SK-N-SH (cell line): ENCODE measurements at regions not wholly inside any gene's neighbourhood (a gene's known extent, or its start where the extent isn't known, plus 50 kb on each side); places are given as distances from the start of the nearest gene placed in this dataset.

ENCODE experiments used
- CTCF ChIA-PET: fragments of 300-600, 350-600 bp; formaldehyde crosslinking; extraction: SDS; loops from one replicate; lab custom pipeline; 2021; lab: Yijun Ruan, JAX
- POLR2A ChIA-PET: fragments of 350-600 bp; sonication (Branson Sonifier 250); formaldehyde crosslinking; extraction: SDS; loops from one replicate; lab custom pipeline; 2020; ENCODE audit warnings: antibody characterized with exemption, inconsistent platforms; lab: Yijun Ruan, JAX
- DNase-seq: peaks from one replicate; pipeline ENCODE4 v3.0.0; 2012
- H2AFZ ChIP-seq: fragments of 200-600 bp; sonication (generic); 2 replicates; pipeline ENCODE4 v1.8.1; 2016; ENCODE audit warnings: antibody characterized with exemption, mild to moderate bottlenecking, low read depth
- H3F3A ChIP-seq: fragments of 200-600 bp; sonication (generic); replicated peaks from 2 replicates; pipeline ENCODE3; 2016; ENCODE audit warnings: antibody characterized with exemption, mild to moderate bottlenecking; ENCODE audit not compliant: insufficient read depth
- H3K27ac ChIP-seq, 2 experiments: fragments of 200-500 bp in 1 of 2; fragments of 200-600 bp in 1 of 2; sonication (Bioruptor generic) in 1 of 2; sonication (generic), shearing (Covaris generic) in 1 of 2; 2 replicates each; pipeline versions ENCODE4 v1.5.1 to v1.6.1; 2014 to 2016; ENCODE audit warnings: low read depth in 2 of 2, inconsistent platforms in 1 of 2, low read length in 1 of 2, mild to moderate bottlenecking in 1 of 2, mixed read lengths in 1 of 2
- H3K27me3 ChIP-seq: fragments of 200-600 bp; sonication (generic), shearing (Covaris generic); 2 replicates; pipeline ENCODE4 v1.6.1; 2016; ENCODE audit warnings: mixed run types; ENCODE audit not compliant: insufficient read depth
- H3K36me3 ChIP-seq, 2 experiments: fragments of 200-500 bp in 1 of 2; fragments of 200-600 bp in 1 of 2; sonication (Bioruptor generic) in 1 of 2; sonication (generic) in 1 of 2; replicated peaks in 1 of 2; 2 replicates each; pipeline versions ENCODE3 to v1.5.1; 2014 to 2016; ENCODE audit warnings: low read length in 1 of 2, mild to moderate bottlenecking in 1 of 2; ENCODE audit not compliant: insufficient read depth in 2 of 2, control insufficient read depth in 1 of 2
- H3K4me1 ChIP-seq, 2 experiments: fragments of 200-500 bp in 1 of 2; fragments of 200-600 bp in 1 of 2; sonication (Bioruptor generic) in 1 of 2; sonication (generic), shearing (Covaris generic) in 1 of 2; 2 replicates each; pipeline versions ENCODE4 v1.5.1 to v1.6.1; 2014 to 2016; ENCODE audit warnings: low read depth in 1 of 2, low read length in 1 of 2, mixed run types in 1 of 2; ENCODE audit not compliant: insufficient read depth in 2 of 2, control insufficient read depth in 1 of 2
- H3K4me2 ChIP-seq: fragments of 200-600 bp; sonication (generic), shearing (Covaris generic); 2 replicates; pipeline ENCODE4 v1.6.1; 2017; ENCODE audit warnings: mixed run types
- H3K4me3 ChIP-seq, 2 experiments: fragments of 200-500 bp in 1 of 2; fragments of 200-600 bp in 1 of 2; sonication (Bioruptor generic) in 1 of 2; sonication (generic), shearing (Covaris generic) in 1 of 2; 2 replicates each; pipeline versions ENCODE4 v1.5.1 to v1.8.1; 2014 to 2016; ENCODE audit warnings: low read depth in 2 of 2, inconsistent platforms in 1 of 2, low read length in 1 of 2, mild to moderate bottlenecking in 1 of 2, mixed read lengths in 1 of 2, moderate library complexity in 1 of 2
- H3K79me2 ChIP-seq: fragments of 200-600 bp; sonication (generic); 2 replicates; pipeline ENCODE4 v1.8.1; 2017; ENCODE audit warnings: mild to moderate bottlenecking; ENCODE audit not compliant: insufficient read depth
- H3K9ac ChIP-seq: fragments of 200-600 bp; sonication (generic); 2 replicates; pipeline ENCODE4 v1.6.1; 2017; ENCODE audit warnings: mixed run types
- H3K9me2 ChIP-seq: fragments of 200-600 bp; sonication (generic); 2 replicates; pipeline ENCODE4 v1.6.1; 2017; ENCODE audit warnings: mixed run types
- H3K9me3 ChIP-seq: fragments of 200-600 bp; sonication (generic); 2 replicates; pipeline ENCODE4 v1.6.1; 2017; ENCODE audit warnings: mixed run types, mild to moderate bottlenecking, moderate library complexity
- H4K20me1 ChIP-seq: fragments of 200-600 bp; sonication (generic); 2 replicates; pipeline ENCODE4 v1.6.1; 2017; ENCODE audit warnings: mild to moderate bottlenecking, mixed run types; ENCODE audit not compliant: insufficient read depth
- CHD2 ChIP-seq: fragments of 150-350 bp; IDR thresholded peaks from 2 replicates; pipeline ENCODE4 v1.6.1; 2018; ENCODE audit warnings: low read length; ENCODE audit not compliant: partially characterized antibody
- CTCF ChIP-seq: fragments of 200-600 bp; sonication (generic); IDR thresholded peaks from 2 replicates; pipeline ENCODE4 v1.6.1; 2017; ENCODE audit warnings: antibody characterized with exemption, mild to moderate bottlenecking, moderate library complexity
- ELF1 ChIP-seq: IDR thresholded peaks from 2 replicates; pipeline ENCODE4 v1.4.0; 2012
- EP300 ChIP-seq, 2 experiments: IDR thresholded peaks; 2 replicates each; pipeline versions ENCODE4 v1.4.0 to v1.6.1; 2012; ENCODE audit warnings: borderline replicate concordance in 1 of 2, low read depth in 1 of 2, low read length in 1 of 2
- EZH2phosphoT487 ChIP-seq: fragments of 200-600 bp; sonication (generic); IDR thresholded peaks from 2 replicates; pipeline ENCODE4 v1.6.1; 2017; ENCODE audit warnings: low read depth, mixed run types, mild to moderate bottlenecking, antibody characterized with exemption, moderate library complexity, borderline replicate concordance
- FOSL2 ChIP-seq: IDR thresholded peaks from 2 replicates; pipeline ENCODE4 v1.4.0; 2012; ENCODE audit warnings: low read depth, mild to moderate bottlenecking, moderate library complexity, borderline replicate concordance
- FOXJ3 ChIP-seq: sonication (generic); formaldehyde crosslinking; IDR thresholded peaks from 2 replicates; pipeline ENCODE4 v1.5.1; 2020; ENCODE audit warnings: mild to moderate bottlenecking, missing genetic modification reagents
- FOXM1 ChIP-seq: IDR thresholded peaks from 2 replicates; pipeline ENCODE4 v1.4.0; 2012; ENCODE audit warnings: low read depth, mild to moderate bottlenecking
- GABPA ChIP-seq: IDR thresholded peaks from 2 replicates; pipeline ENCODE4 v1.4.0; 2012; ENCODE audit warnings: low read depth, mild to moderate bottlenecking
- GATA2 ChIP-seq: sonication (generic); formaldehyde crosslinking; IDR thresholded peaks from 2 replicates; pipeline ENCODE4 v1.5.0; 2020; ENCODE audit warnings: mild to moderate bottlenecking, missing genetic modification reagents
- JUND ChIP-seq: IDR thresholded peaks from 2 replicates; pipeline ENCODE4 v1.4.0; 2012
- MAX ChIP-seq: IDR thresholded peaks from 2 replicates; pipeline ENCODE4 v1.4.0; 2012; ENCODE audit warnings: low read depth
- MEF2A ChIP-seq: IDR thresholded peaks from 2 replicates; pipeline ENCODE4 v1.4.0; 2012; ENCODE audit warnings: low read depth, borderline replicate concordance
- MXI1 ChIP-seq: IDR thresholded peaks from 2 replicates; pipeline ENCODE4 v1.6.1; 2012; ENCODE audit warnings: mild to moderate bottlenecking, low read depth, low read length, improper control_type of control experiment
- NFIC ChIP-seq: IDR thresholded peaks from 2 replicates; pipeline ENCODE4 v1.4.0; 2012; ENCODE audit warnings: borderline replicate concordance
- NRF1 ChIP-seq: IDR thresholded peaks from 2 replicates; pipeline ENCODE4 v1.6.1; 2012; ENCODE audit warnings: low read depth, mild to moderate bottlenecking, low read length
- POLR2AphosphoS5 ChIP-seq: IDR thresholded peaks from 2 replicates; pipeline ENCODE4 v1.6.1; 2012; ENCODE audit warnings: low read depth, low read length
- RAD21 ChIP-seq: IDR thresholded peaks from 2 replicates; pipeline ENCODE4 v1.6.1; 2012; ENCODE audit warnings: mild to moderate bottlenecking, low read length
- RCOR1 ChIP-seq: fragments of 150-350 bp; IDR thresholded peaks from 2 replicates; pipeline ENCODE4 v1.6.1; 2017; ENCODE audit warnings: antibody characterized with exemption, low read length
- RFX5 ChIP-seq: IDR thresholded peaks from 2 replicates; pipeline ENCODE4 v1.6.1; 2012; ENCODE audit warnings: mild to moderate bottlenecking, improper control_type of control experiment, low read length
- RXRA ChIP-seq: IDR thresholded peaks from 2 replicates; pipeline ENCODE4 v1.4.0; 2012; ENCODE audit warnings: low read depth, mild to moderate bottlenecking, borderline replicate concordance
- SIN3A ChIP-seq: IDR thresholded peaks from 2 replicates; pipeline ENCODE4 v1.6.1; 2012; ENCODE audit warnings: low read depth, mild to moderate bottlenecking, low read length, moderate library complexity, borderline replicate concordance
- TEAD4 ChIP-seq: IDR thresholded peaks from 2 replicates; pipeline ENCODE4 v1.4.0; 2012; ENCODE audit warnings: mild to moderate bottlenecking, borderline replicate concordance; ENCODE audit not compliant: insufficient read depth
- WGBS: methylation state at CpG from one replicate; pipeline ENCODE4 v1.1.6; 2017; ENCODE audit warnings: low lambda C conversion rate; 5-methylcytosine and 5-hydroxymethylcytosine counted together
- TF ChIP-seq, protein P1 (sequence below): fragments of 150-350 bp; IDR thresholded peaks from 2 replicates; pipeline ENCODE4 v1.6.1; 2017; ENCODE audit warnings: antibody characterized with exemption, low read length, low read depth, borderline replicate concordance
- TF ChIP-seq, protein P2 (sequence below): IDR thresholded peaks from 2 replicates; pipeline ENCODE4 v1.4.0; 2012; ENCODE audit warnings: low read depth, borderline replicate concordance

DNA sequence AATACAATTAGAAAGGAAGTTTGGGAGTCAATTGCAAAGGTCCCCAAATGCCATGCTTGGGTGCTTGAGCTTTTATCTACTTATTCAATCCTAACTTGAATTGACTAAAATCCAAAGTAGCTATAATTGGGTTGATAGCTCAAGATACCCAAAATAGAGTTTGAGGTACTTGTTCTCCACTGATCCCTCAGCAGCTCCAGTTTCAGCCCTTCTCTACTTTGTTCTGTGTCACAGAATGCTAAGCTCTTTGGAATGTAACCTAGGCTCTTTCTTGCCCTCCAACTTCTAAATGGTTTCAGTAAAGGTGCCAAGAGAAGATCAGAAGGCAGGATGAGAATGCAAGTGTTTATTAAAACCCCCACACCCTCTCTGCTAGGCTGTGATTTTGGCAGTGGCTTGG, 251.4 kb upstream of the CLEC14A start:
- Histone ChIP-seq H3K9me2 (no peaks in the 10 kb centered on the region), H3K4me2 (no peak overlapping the region), H3K9ac (no peak overlapping the region), H3K27me3 (no peaks in the 10 kb centered on the region), H3F3A (no peaks in the 10 kb centered on the region), H3K4me3 (no peak overlapping the region), H3K9me3 (no peaks in the 10 kb centered on the region), H3K4me1 (no peaks in the 10 kb centered on the region; a peak in 1 of 4 replicates), H3K36me3 (no peaks in the 10 kb centered on the region)
- POLR2A ChIA-PET: no interaction called here
- no peak for DNase-seq
- TF ChIP-seq SIN3A: no peak
- no peak for TF ChIP-seq TEAD4
- TF ChIP-seq, protein P1, sequence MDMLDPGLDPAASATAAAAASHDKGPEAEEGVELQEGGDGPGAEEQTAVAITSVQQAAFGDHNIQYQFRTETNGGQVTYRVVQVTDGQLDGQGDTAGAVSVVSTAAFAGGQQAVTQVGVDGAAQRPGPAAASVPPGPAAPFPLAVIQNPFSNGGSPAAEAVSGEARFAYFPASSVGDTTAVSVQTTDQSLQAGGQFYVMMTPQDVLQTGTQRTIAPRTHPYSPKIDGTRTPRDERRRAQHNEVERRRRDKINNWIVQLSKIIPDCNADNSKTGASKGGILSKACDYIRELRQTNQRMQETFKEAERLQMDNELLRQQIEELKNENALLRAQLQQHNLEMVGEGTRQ: no peak
- TF ChIP-seq RCOR1: no peak
- no peak for TF ChIP-seq NFIC
- no peak for TF ChIP-seq ELF1
- TF ChIP-seq RXRA: no peak
- no peak for TF ChIP-seq FOSL2
- no peak for TF ChIP-seq EP300 (IDR thresholded peaks at IDR 0.05; ENCODE audit: borderline replicate concordance in 1 of 2, low read depth in 1 of 2, low read length in 1 of 2)
- no peak for TF ChIP-seq NRF1
- TF ChIP-seq, protein P2, sequence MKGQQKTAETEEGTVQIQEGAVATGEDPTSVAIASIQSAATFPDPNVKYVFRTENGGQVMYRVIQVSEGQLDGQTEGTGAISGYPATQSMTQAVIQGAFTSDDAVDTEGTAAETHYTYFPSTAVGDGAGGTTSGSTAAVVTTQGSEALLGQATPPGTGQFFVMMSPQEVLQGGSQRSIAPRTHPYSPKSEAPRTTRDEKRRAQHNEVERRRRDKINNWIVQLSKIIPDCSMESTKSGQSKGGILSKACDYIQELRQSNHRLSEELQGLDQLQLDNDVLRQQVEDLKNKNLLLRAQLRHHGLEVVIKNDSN: no peak
- TF ChIP-seq CTCF: no peak
- no peak for TF ChIP-seq JUND
- no peak for TF ChIP-seq FOXM1
- no peak for TF ChIP-seq GABPA
- no peak for TF ChIP-seq GATA2
- no peak for TF ChIP-seq FOXJ3 (CRISPR knock-in tag)
- no peak for TF ChIP-seq MXI1
- TF ChIP-seq, all 33 proteins: peak for 0
- no peak overlapping the region for H3K27ac ChIP-seq
- CTCF ChIA-PET: no interaction called here
- H2AFZ ChIP-seq: no peak overlapping the region
- H4K20me1 ChIP-seq: no peaks in the 10 kb centered on the region
- H3K79me2 ChIP-seq: no peaks in the 10 kb centered on the region

DNA sequence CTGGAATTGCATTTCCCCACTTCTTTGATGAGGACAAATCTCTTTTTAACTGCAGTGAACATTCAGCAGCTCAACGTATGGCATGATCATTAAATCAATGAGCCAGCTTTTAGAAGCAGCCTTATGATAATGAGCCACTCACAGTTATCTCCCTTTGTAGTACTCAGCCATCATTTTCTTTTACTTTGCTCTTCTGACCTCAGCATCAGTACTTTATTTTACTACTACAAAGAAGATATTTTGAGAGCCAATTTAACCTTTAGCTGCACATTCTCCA, 250.0 kb upstream of the CLEC14A start:
- ChIA-PET CTCF (no interaction called here), POLR2A (no interaction called here)
- no peaks in the 10 kb centered on the region for H3K27me3 ChIP-seq
- H3F3A ChIP-seq: no peaks in the 10 kb centered on the region
- H3K4me3 ChIP-seq: no peak overlapping the region
- H3K9me2 ChIP-seq: no peaks in the 10 kb centered on the region
- no peak overlapping the region for H3K9ac ChIP-seq
- no peaks in the 10 kb centered on the region for H3K9me3 ChIP-seq
- H3K4me1 ChIP-seq: no peaks in the 10 kb centered on the region; a peak in 1 of 4 replicates
- WGBS: 0% methylated on average over 1 of the region's 1 CpG
- DNase-seq: no peak
- H3K79me2 ChIP-seq: no peaks in the 10 kb centered on the region
- no peak overlapping the region for H3K27ac ChIP-seq
- no peak overlapping the region for H2AFZ ChIP-seq
- H4K20me1 ChIP-seq: no peaks in the 10 kb centered on the region
- H3K36me3 ChIP-seq: no peaks in the 10 kb centered on the region
- H3K4me2 ChIP-seq: no peak overlapping the region
- no peak for TF ChIP-seq NRF1
- TF ChIP-seq CHD2: no peak
- TF ChIP-seq MXI1: no peak
- no peak for TF ChIP-seq FOXJ3 (CRISPR knock-in tag)
- TF ChIP-seq ELF1: no peak
- TF ChIP-seq RAD21: no peak
- no peak for TF ChIP-seq SIN3A
- no peak for TF ChIP-seq EZH2phosphoT487
- TF ChIP-seq FOXM1: no peak
- TF ChIP-seq CTCF: no peak
- no peak for TF ChIP-seq MAX
- no peak for TF ChIP-seq RCOR1
- TF ChIP-seq RFX5: no peak
- TF ChIP-seq NFIC: no peak
- TF ChIP-seq RXRA: no peak
- TF ChIP-seq MEF2A: no peak
- no peak for TF ChIP-seq POLR2AphosphoS5
- no peak for TF ChIP-seq GABPA
